ENCODE measurements at regions not wholly inside any gene's neighbourhood (a gene's known extent, or its start where the extent isn't known, plus 50 kb on each side); places are given as distances from the start of the nearest gene placed in this dataset.

DNA sequence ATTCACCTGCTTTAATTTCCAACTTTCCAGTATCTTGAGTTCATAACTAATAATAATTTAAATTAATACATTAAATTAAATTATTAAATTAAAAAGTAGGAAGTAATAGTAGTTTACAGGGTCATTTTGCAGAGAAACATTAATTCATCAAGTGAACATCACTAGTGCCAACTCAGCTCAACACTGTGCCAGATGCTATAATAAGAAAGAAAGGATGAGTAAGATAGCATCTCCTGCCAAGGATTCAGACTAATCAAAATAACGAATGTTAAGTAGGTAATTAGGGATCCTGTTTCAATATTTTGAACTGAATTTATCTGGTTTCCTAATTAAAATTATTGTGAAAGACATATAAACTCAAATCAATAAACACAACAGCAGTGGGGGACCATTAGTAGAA is 596.7 kb downstream of the SLC6A15 start:
- intact Hi-C loops (cut with DNase I), result no loop called here
- no peaks in the 10 kb centered on the region for H3K36me3 ChIP-seq (replicated peaks in 1 of 2)
- no peaks in the 10 kb centered on the region for H3K9me3 ChIP-seq (replicated peaks in 1 of 3)
- no peaks in the 10 kb centered on the region for H3K4me1 ChIP-seq (replicated peaks in 1 of 2)
- H3K27ac ChIP-seq, result no peak overlapping the region
- DNase-seq, result no peak
- no peak overlapping the region for H3K4me3 ChIP-seq
- 29 to 36% (median 31%) methylated on average over 1 of the region's 1 CpG for WGBS, 4 donors
- TF ChIP-seq POLR2A (IDR thresholded peaks at IDR 0.05), result no peak
- TF ChIP-seq, protein P1, sequence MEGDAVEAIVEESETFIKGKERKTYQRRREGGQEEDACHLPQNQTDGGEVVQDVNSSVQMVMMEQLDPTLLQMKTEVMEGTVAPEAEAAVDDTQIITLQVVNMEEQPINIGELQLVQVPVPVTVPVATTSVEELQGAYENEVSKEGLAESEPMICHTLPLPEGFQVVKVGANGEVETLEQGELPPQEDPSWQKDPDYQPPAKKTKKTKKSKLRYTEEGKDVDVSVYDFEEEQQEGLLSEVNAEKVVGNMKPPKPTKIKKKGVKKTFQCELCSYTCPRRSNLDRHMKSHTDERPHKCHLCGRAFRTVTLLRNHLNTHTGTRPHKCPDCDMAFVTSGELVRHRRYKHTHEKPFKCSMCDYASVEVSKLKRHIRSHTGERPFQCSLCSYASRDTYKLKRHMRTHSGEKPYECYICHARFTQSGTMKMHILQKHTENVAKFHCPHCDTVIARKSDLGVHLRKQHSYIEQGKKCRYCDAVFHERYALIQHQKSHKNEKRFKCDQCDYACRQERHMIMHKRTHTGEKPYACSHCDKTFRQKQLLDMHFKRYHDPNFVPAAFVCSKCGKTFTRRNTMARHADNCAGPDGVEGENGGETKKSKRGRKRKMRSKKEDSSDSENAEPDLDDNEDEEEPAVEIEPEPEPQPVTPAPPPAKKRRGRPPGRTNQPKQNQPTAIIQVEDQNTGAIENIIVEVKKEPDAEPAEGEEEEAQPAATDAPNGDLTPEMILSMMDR (IDR thresholded peaks at IDR 0.05), result no peak
- no peaks in the 10 kb centered on the region for H3K27me3 ChIP-seq

DNA sequence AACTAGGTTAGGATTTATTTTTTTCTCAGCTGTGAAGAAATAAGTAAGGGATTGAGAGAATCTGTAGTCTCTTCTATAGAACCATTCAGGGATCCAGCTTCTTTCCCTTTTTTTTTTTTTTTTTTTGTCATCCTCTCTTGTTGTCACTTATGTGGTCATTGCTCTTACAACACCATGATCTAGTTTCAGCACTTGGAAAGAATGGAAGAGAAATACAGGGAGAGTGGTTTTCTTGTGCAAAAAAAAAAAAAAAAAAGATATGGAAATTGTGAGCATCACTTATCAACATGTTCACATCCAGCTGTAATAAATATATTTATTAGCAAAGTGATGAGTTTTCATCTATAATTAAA is 599.3 kb downstream of the SLC6A15 start:
- Histone ChIP-seq H3K4me1 (replicated peaks in 1 of 2) (no peaks in the 10 kb centered on the region), H3K36me3 (replicated peaks in 1 of 2) (no peaks in the 10 kb centered on the region), H3K9me3 (replicated peaks in 1 of 3) (no peaks in the 10 kb centered on the region), H3K4me3 (no peak overlapping the region), H3K27me3 (no peaks in the 10 kb centered on the region), H3K27ac (no peak overlapping the region)
- no peak for TF ChIP-seq POLR2A (IDR thresholded peaks at IDR 0.05)
- TF ChIP-seq, protein P1 (IDR thresholded peaks at IDR 0.05), result no peak
- DNase-seq, result no peak
- intact Hi-C loops (cut with DNase I), result no loop called here

DNA sequence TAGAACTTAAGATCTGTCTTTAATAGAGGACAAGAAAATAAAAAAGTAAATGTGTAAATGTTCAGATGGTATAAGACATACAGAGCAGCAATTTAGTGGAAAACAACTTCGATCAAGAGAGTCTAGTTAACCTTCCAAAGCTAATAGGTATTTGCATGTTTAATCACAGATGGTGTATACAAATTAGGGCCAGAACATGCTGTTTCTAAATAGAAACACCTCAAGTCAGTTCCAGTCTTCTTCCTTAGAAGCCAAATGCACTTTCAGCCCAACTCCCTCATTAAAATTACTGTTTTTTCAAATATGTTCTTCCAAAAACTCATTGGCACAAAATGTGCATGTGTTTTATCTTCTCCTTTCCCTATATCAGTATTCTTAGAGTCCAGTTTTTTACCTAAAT is 604.4 kb downstream of the SLC6A15 start:
- TF ChIP-seq POLR2A (IDR thresholded peaks at IDR 0.05), result no peak
- 68 to 84% (median 82%) methylated on average over 1 of the region's 1 CpG for WGBS, 4 donors
- Histone ChIP-seq H3K36me3 (replicated peaks in 1 of 2) (no peaks in the 10 kb centered on the region), H3K4me3 (no peak overlapping the region), H3K27ac (no peak overlapping the region), H3K27me3 (no peaks in the 10 kb centered on the region), H3K4me1 (replicated peaks in 1 of 2) (no peaks in the 10 kb centered on the region), H3K9me3 (replicated peaks in 1 of 3) (no peaks in the 10 kb centered on the region)
- no peak for DNase-seq
- intact Hi-C loops (cut with DNase I), result no loop called here

DNA sequence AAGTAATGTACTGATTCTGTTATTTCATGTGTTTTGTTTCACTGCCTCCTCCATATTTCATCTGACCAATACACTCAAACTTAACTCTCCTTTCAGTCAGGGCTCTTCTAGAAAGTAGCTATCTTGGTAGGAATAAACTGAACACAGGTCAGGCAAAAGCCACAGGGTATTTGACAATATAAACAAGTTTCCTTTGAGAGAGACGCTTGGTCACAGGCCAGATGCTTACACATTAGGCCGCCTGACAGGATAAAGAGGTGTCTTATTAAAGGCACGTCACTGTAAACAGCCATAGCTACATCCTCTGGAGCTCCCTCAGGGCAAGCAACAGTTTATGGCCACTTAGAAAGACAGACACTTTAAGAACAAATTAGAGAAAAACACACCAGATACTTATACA is 607.5 kb downstream of the SLC6A15 start:
- Histone ChIP-seq H3K27me3 (no peaks in the 10 kb centered on the region), H3K27ac (no peak overlapping the region), H3K9me3 (replicated peaks in 1 of 3) (no peaks in the 10 kb centered on the region), H3K36me3 (replicated peaks in 1 of 2) (no peaks in the 10 kb centered on the region), H3K4me3 (no peak overlapping the region), H3K4me1 (replicated peaks in 1 of 2) (no peaks in the 10 kb centered on the region)
- no peak for TF ChIP-seq POLR2A (IDR thresholded peaks at IDR 0.05)
- TF ChIP-seq, protein P1 (IDR thresholded peaks at IDR 0.05), result no peak
- WGBS, 4 donors, result 58 to 73% (median 64%) methylated on average over 3 of the region's 3 CpGs
- intact Hi-C loops (cut with DNase I), result no loop called here
- no peak for DNase-seq

DNA sequence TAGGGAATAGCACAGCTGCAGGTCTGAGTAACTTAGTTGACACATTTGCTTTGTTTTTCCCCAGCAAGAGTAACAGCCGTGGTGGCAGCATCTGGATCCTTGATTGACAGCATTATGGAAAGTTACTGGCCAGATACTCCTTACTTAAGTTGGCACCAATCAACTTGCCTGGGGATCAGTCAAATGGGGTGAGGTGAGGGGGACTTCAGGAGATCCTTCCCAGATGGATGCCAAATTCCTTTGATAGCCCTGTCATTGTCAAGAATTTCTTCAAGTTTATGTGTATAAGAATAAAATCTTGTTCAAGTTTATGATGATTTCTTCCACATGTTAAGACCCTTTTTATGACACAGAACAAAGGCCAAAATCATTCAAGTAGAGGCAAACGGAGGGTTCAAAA is 618.4 kb downstream of the SLC6A15 start:
- H3K27ac ChIP-seq, result no peak overlapping the region
- WGBS, 4 donors, result 48 to 58% (median 53%) methylated on average over 2 of the region's 2 CpGs
- no peak overlapping the region for H3K4me3 ChIP-seq
- no peak for DNase-seq
- H3K27me3 ChIP-seq, result no peaks in the 10 kb centered on the region
- TF ChIP-seq, protein P1 (IDR thresholded peaks at IDR 0.05), result no peak
- TF ChIP-seq POLR2A (IDR thresholded peaks at IDR 0.05), result no peak
- no peaks in the 10 kb centered on the region for H3K36me3 ChIP-seq (replicated peaks in 1 of 2)
- intact Hi-C loops (cut with DNase I), result no loop called here
- no peaks in the 10 kb centered on the region for H3K9me3 ChIP-seq (replicated peaks in 1 of 3)
- H3K4me1 ChIP-seq (replicated peaks in 1 of 2), result no peaks in the 10 kb centered on the region

All from adrenal gland (tissue), 9 donors.